B cell (primary cell): ENCODE measurements at regions not wholly inside any gene's neighbourhood (a gene's known extent, or its start where the extent isn't known, plus 50 kb on each side); places are given as distances from the start of the nearest gene placed in this dataset.

Experiments used
- ATAC-seq: fragments of 200-7000 bp; cut with Tn5 transposase; one replicate; pipeline ENCODE4 v1.10.0; 2021; ENCODE audit warnings: low read depth, mild to moderate bottlenecking, moderate number of reproducible peaks, moderate library complexity
- CTCF ChIA-PET: fragments of 350-600 bp; sonication (Branson Sonifier 250); formaldehyde crosslinking; loops from one replicate; lab custom pipeline; 2021; ENCODE audit warnings: antibody characterized with exemption, inconsistent platforms; lab: Charles Lee
- POLR2A ChIA-PET: fragments of 350-600 bp; sonication (Branson Sonifier 250); formaldehyde crosslinking; loops from one replicate; lab custom pipeline; 2021; ENCODE audit warnings: antibody characterized with exemption; lab: Charles Lee
- DNase-seq: peaks from one replicate; pipeline ENCODE4 v3.0.0; 2013
- H2AFZ ChIP-seq: 2 replicates; pipeline ENCODE4 v1.6.1; 2012; ENCODE audit warnings: mild to moderate bottlenecking, low read depth, low read length; ENCODE audit not compliant: insufficient read depth, poor library complexity, severe bottlenecking
- H3K27ac ChIP-seq, 2 donors: 1 replicate in 1 of 2; 2 replicates in 1 of 2; pipeline ENCODE4 v1.5.1; 2012 to 2013; ENCODE audit warnings: low read length in 2 of 2, mild to moderate bottlenecking in 2 of 2, moderate library complexity in 1 of 2
- H3K27me3 ChIP-seq, 4 experiments: fragments of 200-600 bp in 1 of 4; sonication (generic) in 1 of 4; replicated peaks in 1 of 4; 1 replicate in 2 of 4; 2 replicates in 2 of 4; pipeline versions ENCODE4 v1.6.1 to v1.7.0; 2013 to 2016; ENCODE audit warnings: low read length in 3 of 4, mild to moderate bottlenecking in 2 of 4, mixed read lengths in 1 of 4, moderate library complexity in 1 of 4; ENCODE audit not compliant: insufficient read depth in 4 of 4, control insufficient read depth in 3 of 4; ENCODE audit errors: control extremely low read depth in 1 of 4
- H3K36me3 ChIP-seq, 2 experiments: replicated peaks in 1 of 2; 1 replicate in 1 of 2; 2 replicates in 1 of 2; pipeline versions ENCODE4 v1.6.1 to v1.7.1; 2013; ENCODE audit warnings: low read length in 1 of 2; ENCODE audit not compliant: insufficient read depth in 2 of 2, control insufficient read depth in 1 of 2; ENCODE audit errors: control extremely low read depth in 1 of 2, extremely low read depth in 1 of 2
- H3K4me1 ChIP-seq, 2 donors: fragments of 200-600 bp in 1 of 2; sonication (generic) in 1 of 2; 1 replicate in 1 of 2; 2 replicates in 1 of 2; pipeline versions ENCODE4 v1.5.1 to v1.6.1; 2013 to 2017; ENCODE audit warnings: low read length in 2 of 2; ENCODE audit not compliant: control insufficient read depth in 2 of 2, insufficient read depth in 2 of 2
- H3K4me2 ChIP-seq: replicated peaks from 2 replicates; pipeline ENCODE3; 2012; ENCODE audit warnings: mild to moderate bottlenecking, low read depth, low read length; ENCODE audit not compliant: poor library complexity, severe bottlenecking
- H3K4me3 ChIP-seq, 5 experiments: fragments of 200-600 bp in 1 of 5; sonication (generic) in 1 of 5; 1 replicate in 3 of 5; 2 replicates in 2 of 5; pipeline versions ENCODE4 v1.5.1 to v1.7.0; 2011 to 2016; ENCODE audit warnings: low read length in 4 of 5, mild to moderate bottlenecking in 4 of 5, low read depth in 2 of 5, control low read depth in 1 of 5, moderate library complexity in 1 of 5; ENCODE audit not compliant: insufficient read depth in 1 of 5; ENCODE audit errors: control extremely low read depth in 1 of 5, extremely low read depth in 1 of 5
- H3K79me2 ChIP-seq: fragments of 200-600 bp; sonication (generic); one replicate; pipeline ENCODE4 v1.6.0; 2016; ENCODE audit warnings: low read length; ENCODE audit not compliant: control insufficient read depth, insufficient read depth
- H3K9ac ChIP-seq: fragments of 200-600 bp; sonication (generic); 2 replicates; pipeline ENCODE4 v1.6.1; 2017; ENCODE audit warnings: mild to moderate bottlenecking, low read length, moderate library complexity
- H3K9me3 ChIP-seq, 3 donors: one replicate each; pipeline versions ENCODE4 v1.6.1 to v1.7.1; 2013; ENCODE audit warnings: low read length in 2 of 3; ENCODE audit not compliant: control insufficient read depth in 2 of 3, insufficient read depth in 1 of 3; ENCODE audit errors: control extremely low read depth in 1 of 3
- H4K20me1 ChIP-seq: 2 replicates; pipeline ENCODE4 v1.6.0; 2012; ENCODE audit warnings: mild to moderate bottlenecking, low read length; ENCODE audit not compliant: insufficient read depth, control insufficient read depth, poor library complexity, severe bottlenecking
- H3K27ac Mint-ChIP-seq: one replicate; pipeline ENCODE4 v1.8.0; 2021; ENCODE audit warnings: mixed read lengths
- H3K27me3 Mint-ChIP-seq: one replicate; pipeline ENCODE4 v1.8.0; 2021; ENCODE audit warnings: mixed read lengths
- H3K4me1 Mint-ChIP-seq: one replicate; pipeline ENCODE4 v1.8.0; 2021; ENCODE audit warnings: mixed read lengths
- H3K4me3 Mint-ChIP-seq: one replicate; pipeline ENCODE4 v1.8.0; 2021; ENCODE audit warnings: mixed read lengths
- H3K9me3 Mint-ChIP-seq: one replicate; pipeline ENCODE4 v1.8.0; 2022; ENCODE audit warnings: mixed read lengths; ENCODE audit not compliant: insufficient read depth
- EZH2 ChIP-seq: IDR thresholded peaks from 2 replicates; pipeline ENCODE4 v1.6.1; 2012; ENCODE audit warnings: borderline replicate concordance, low read depth, mild to moderate bottlenecking, moderate library complexity, low read length; ENCODE audit not compliant: insufficient read depth, poor library complexity, severe bottlenecking
- WGBS: methylation state at CpG from one replicate; pipeline ENCODE4 v1.1.5; 2013; ENCODE audit warnings: missing lambda C conversion rate; ENCODE audit not compliant: insufficient coverage; 5-methylcytosine and 5-hydroxymethylcytosine counted together
- intact Hi-C: fragments of 100-400 bp; cut with micrococcal nuclease; formaldehyde crosslinking; loops from one replicate; pipeline ENCODE4 v1.10.0; 2022
- TF ChIP-seq, protein P1 (sequence below): fragments of 200-600 bp; IDR thresholded peaks from one replicate; pipeline ENCODE4 v1.8.0; 2022; ENCODE audit warnings: antibody characterized with exemption, mild to moderate bottlenecking

DNA sequence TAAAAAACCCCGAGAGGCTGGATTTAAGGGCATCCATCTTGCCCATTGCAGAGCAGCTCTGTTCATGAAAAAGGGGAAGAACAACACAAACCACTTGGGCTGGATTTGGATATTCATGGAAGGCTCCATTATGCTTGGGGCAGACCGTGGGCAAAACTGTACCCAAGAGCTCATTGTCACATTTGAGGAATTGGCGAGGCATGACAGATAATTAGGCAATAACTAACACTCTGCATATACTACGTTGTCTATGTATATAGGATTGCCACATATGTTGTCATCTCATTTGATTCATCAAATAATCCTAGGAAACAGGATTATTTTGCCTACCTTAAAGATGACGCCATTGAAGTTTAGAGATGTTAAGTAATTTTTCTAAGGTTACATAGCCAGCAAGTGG is 255.4 kb downstream of the SMARCA2 start:
- Histone ChIP-seq H3K79me2 (no peaks in the 10 kb centered on the region), H3K9ac (no peak overlapping the region), H3K27me3 (no peaks in the 10 kb centered on the region), H3K4me1 (peaks cover 0 to 9% of the 10 kb centered on the region in 2 donors), H3K27ac (no peak overlapping the region), H3K36me3 (no peaks in the 10 kb centered on the region), H3K4me3 (no peak overlapping the region), H3K9me3 (no peaks in the 10 kb centered on the region), H2AFZ (no peak overlapping the region), H3K4me2 (no peak overlapping the region), H4K20me1 (no peaks in the 10 kb centered on the region)
- peaks cover 2% of the 10 kb centered on the region for H3K27me3 Mint-ChIP-seq
- no peak for DNase-seq
- H3K4me1 Mint-ChIP-seq = peaks cover 7% of the 10 kb centered on the region
- CTCF ChIA-PET = no interaction called here
- no peak for ATAC-seq
- POLR2A ChIA-PET = no interaction called here
- H3K9me3 Mint-ChIP-seq = peaks cover 2% of the 10 kb centered on the region
- TF ChIP-seq EZH2 = no peak
- H3K4me3 Mint-ChIP-seq = no peak overlapping the region
- H3K27ac Mint-ChIP-seq = no peak overlapping the region
- WGBS = 93% methylated on average over 2 of the region's 5 CpGs
- intact Hi-C loops = no loop called here

DNA sequence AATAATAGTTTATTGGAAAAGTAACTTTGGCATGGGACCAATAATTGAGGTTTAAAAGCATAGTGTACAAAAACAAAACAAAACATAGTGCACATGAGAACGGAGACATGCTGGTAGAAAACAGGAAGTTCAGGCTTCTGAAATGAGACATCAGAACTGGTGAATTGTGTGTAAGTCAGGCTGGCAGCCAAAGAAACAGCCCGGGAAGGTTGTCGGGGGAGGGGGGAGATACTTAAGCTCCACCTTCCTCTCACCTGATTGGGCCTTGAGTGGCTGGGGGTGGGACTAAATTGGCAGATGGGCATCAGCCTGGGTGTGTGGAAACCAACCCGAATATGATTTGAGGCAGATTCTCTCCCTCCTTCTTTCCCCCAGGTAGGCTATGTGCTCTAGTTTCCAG is 256.3 kb downstream of the SMARCA2 start:
- ATAC-seq (peak; percentile 36), DNase-seq (peak; percentile 31)
- Mint-ChIP-seq H3K9me3 (peaks cover 2% of the 10 kb centered on the region), H3K27me3 (peaks cover 5% of the 10 kb centered on the region), H3K4me3 (no peak overlapping the region), H3K27ac (no peak overlapping the region), H3K4me1 (peaks cover 7% of the 10 kb centered on the region)
- Histone ChIP-seq H3K79me2 (no peaks in the 10 kb centered on the region), H4K20me1 (no peaks in the 10 kb centered on the region), H3K9ac (no peak overlapping the region), H3K27ac (no peak overlapping the region), H3K27me3 (no peaks in the 10 kb centered on the region), H2AFZ (peak overlapping the region; percentile 13), H3K4me1 (peaks cover 0 to 9% of the 10 kb centered on the region in 2 donors), H3K36me3 (no peaks in the 10 kb centered on the region), H3K9me3 (no peaks in the 10 kb centered on the region), H3K4me3 (no peak overlapping the region), H3K4me2 (no peak overlapping the region)
- intact Hi-C loops = no loop called here
- CTCF ChIA-PET = no interaction called here
- 0% methylated on average over 1 of the region's 4 CpGs for WGBS
- POLR2A ChIA-PET = no interaction called here
- TF ChIP-seq EZH2 = no peak
- TF ChIP-seq, protein P1, sequence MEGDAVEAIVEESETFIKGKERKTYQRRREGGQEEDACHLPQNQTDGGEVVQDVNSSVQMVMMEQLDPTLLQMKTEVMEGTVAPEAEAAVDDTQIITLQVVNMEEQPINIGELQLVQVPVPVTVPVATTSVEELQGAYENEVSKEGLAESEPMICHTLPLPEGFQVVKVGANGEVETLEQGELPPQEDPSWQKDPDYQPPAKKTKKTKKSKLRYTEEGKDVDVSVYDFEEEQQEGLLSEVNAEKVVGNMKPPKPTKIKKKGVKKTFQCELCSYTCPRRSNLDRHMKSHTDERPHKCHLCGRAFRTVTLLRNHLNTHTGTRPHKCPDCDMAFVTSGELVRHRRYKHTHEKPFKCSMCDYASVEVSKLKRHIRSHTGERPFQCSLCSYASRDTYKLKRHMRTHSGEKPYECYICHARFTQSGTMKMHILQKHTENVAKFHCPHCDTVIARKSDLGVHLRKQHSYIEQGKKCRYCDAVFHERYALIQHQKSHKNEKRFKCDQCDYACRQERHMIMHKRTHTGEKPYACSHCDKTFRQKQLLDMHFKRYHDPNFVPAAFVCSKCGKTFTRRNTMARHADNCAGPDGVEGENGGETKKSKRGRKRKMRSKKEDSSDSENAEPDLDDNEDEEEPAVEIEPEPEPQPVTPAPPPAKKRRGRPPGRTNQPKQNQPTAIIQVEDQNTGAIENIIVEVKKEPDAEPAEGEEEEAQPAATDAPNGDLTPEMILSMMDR = no peak
